Smooth muscle cell (in vitro differentiated cells): ENCODE measurements at regions not wholly inside any gene's neighbourhood (a gene's known extent, or its start where the extent isn't known, plus 50 kb on each side); places are given as distances from the start of the nearest gene placed in this dataset.

Experiments used
- DNase-seq: peaks from one replicate; lab custom pipeline; 2025; ENCODE audit not compliant: unreplicated experiment; lab: John Stamatoyannopoulos, UW
- H2AFZ ChIP-seq: fragments of 200-600 bp; sonication (generic); 2 replicates; pipeline ENCODE4 v1.6.0; 2016; ENCODE audit warnings: antibody characterized with exemption, low read depth, mild to moderate bottlenecking
- H3F3A ChIP-seq: fragments of 200-600 bp; sonication (generic); 2 replicates; pipeline ENCODE4 v1.6.0; 2017; ENCODE audit warnings: antibody characterized with exemption, low read depth
- H3K27ac ChIP-seq: fragments of 200-600 bp; sonication (generic); 2 replicates; pipeline ENCODE4 v1.5.1; 2016; ENCODE audit warnings: low read depth, mild to moderate bottlenecking
- H3K27me3 ChIP-seq: fragments of 200-600 bp; sonication (generic); 2 replicates; pipeline ENCODE4 v1.6.1; 2016; ENCODE audit warnings: low read depth, mild to moderate bottlenecking
- H3K36me3 ChIP-seq: fragments of 200-600 bp; sonication (generic); 2 replicates; pipeline ENCODE4 v1.5.1; 2016; ENCODE audit warnings: low read depth
- H3K4me1 ChIP-seq: fragments of 200-600 bp; sonication (generic); 2 replicates; pipeline ENCODE4 v1.5.1; 2016; ENCODE audit warnings: low read depth
- H3K4me2 ChIP-seq: fragments of 200-600 bp; sonication (generic); 2 replicates; pipeline ENCODE4 v1.6.0; 2016; ENCODE audit warnings: mild to moderate bottlenecking
- H3K4me3 ChIP-seq: fragments of 200-600 bp; sonication (generic); 2 replicates; pipeline ENCODE4 v1.5.1; 2016; ENCODE audit warnings: mild to moderate bottlenecking
- H3K79me2 ChIP-seq: fragments of 200-600 bp; sonication (generic); 2 replicates; pipeline ENCODE4 v1.6.0; 2016; ENCODE audit warnings: low read depth, mild to moderate bottlenecking
- H3K9ac ChIP-seq: fragments of 200-600 bp; sonication (generic); 2 replicates; pipeline ENCODE4 v1.6.0; 2016; ENCODE audit warnings: low read depth
- H3K9me3 ChIP-seq: fragments of 200-600 bp; sonication (generic); replicated peaks from 2 replicates; pipeline ENCODE4 v1.5.1; 2016; ENCODE audit warnings: low read depth
- H4K20me1 ChIP-seq: fragments of 200-600 bp; sonication (generic); 2 replicates; pipeline ENCODE4 v1.6.0; 2016; ENCODE audit warnings: low read depth
- WGBS: methylation state at CpG from one replicate; pipeline ENCODE4 v1.1.7; 2016; ENCODE audit warnings: low lambda C conversion rate; 5-methylcytosine and 5-hydroxymethylcytosine counted together
- TF ChIP-seq, protein P1 (sequence below): fragments of 200-600 bp; sonication (generic); IDR thresholded peaks from 2 replicates; pipeline ENCODE4 v1.5.1; 2017; ENCODE audit warnings: borderline replicate concordance, mild to moderate bottlenecking, antibody characterized with exemption; ENCODE audit not compliant: insufficient read depth, poor library complexity, severe bottlenecking

- 79% methylated on average over 7 of the region's 7 CpGs for WGBS
Measured at GRCh38 chr6:138610816-138611215, 111.5 kb upstream of the NHSL1 start.

DNA sequence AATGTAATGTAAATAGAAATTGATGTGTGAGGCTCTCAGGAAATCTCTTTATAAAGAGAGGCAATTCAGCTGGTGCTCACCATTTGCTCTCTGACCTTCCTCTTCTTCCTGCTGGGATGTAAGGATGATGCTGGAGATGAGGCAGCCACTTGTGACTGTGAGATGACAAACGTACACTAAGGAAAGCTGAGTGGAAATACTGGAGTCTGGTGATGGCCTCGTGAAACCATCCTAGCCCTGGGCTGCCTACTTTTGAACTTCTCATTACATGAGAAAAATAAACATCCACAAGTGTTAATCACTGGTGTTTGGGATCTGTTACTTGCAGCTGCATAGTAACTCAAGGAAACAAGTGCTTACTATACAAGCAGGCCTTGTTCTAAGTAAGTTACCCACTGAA, 114.9 kb upstream of the NHSL1 start:
- Histone ChIP-seq H3K27ac (no peak overlapping the region), H3K9me3 (no peaks in the 10 kb centered on the region), H2AFZ (no peak overlapping the region), H3K4me2 (no peak overlapping the region), H3K36me3 (no peaks in the 10 kb centered on the region), H3K79me2 (peaks cover 33% of the 10 kb centered on the region), H3K4me3 (no peak overlapping the region), H3F3A (no peaks in the 10 kb centered on the region), H4K20me1 (peaks cover 26% of the 10 kb centered on the region), H3K27me3 (no peaks in the 10 kb centered on the region), H3K9ac (no peak overlapping the region), H3K4me1 (no peaks in the 10 kb centered on the region)
- DNase-seq: no peak
- WGBS: 81% methylated on average over 2 of the region's 2 CpGs
- TF ChIP-seq, protein P1, sequence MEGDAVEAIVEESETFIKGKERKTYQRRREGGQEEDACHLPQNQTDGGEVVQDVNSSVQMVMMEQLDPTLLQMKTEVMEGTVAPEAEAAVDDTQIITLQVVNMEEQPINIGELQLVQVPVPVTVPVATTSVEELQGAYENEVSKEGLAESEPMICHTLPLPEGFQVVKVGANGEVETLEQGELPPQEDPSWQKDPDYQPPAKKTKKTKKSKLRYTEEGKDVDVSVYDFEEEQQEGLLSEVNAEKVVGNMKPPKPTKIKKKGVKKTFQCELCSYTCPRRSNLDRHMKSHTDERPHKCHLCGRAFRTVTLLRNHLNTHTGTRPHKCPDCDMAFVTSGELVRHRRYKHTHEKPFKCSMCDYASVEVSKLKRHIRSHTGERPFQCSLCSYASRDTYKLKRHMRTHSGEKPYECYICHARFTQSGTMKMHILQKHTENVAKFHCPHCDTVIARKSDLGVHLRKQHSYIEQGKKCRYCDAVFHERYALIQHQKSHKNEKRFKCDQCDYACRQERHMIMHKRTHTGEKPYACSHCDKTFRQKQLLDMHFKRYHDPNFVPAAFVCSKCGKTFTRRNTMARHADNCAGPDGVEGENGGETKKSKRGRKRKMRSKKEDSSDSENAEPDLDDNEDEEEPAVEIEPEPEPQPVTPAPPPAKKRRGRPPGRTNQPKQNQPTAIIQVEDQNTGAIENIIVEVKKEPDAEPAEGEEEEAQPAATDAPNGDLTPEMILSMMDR: no peak

More at GRCh38 chr6:138610816-138611215, 111.5 kb upstream of the NHSL1 start:
- no peaks in the 10 kb centered on the region for H3F3A ChIP-seq
- no peak overlapping the region for H3K9ac ChIP-seq
- peaks cover 22% of the 10 kb centered on the region for H4K20me1 ChIP-seq
- no peaks in the 10 kb centered on the region for H3K9me3 ChIP-seq
- no peak overlapping the region for H3K4me2 ChIP-seq
- H2AFZ ChIP-seq: no peak overlapping the region
- peaks cover 40% of the 10 kb centered on the region for H3K79me2 ChIP-seq
- no peak overlapping the region for H3K27ac ChIP-seq
- no peaks in the 10 kb centered on the region for H3K4me1 ChIP-seq
- no peaks in the 10 kb centered on the region for H3K36me3 ChIP-seq
- H3K27me3 ChIP-seq: no peaks in the 10 kb centered on the region
- TF ChIP-seq, protein P1: no peak
- H3K4me3 ChIP-seq: no peak overlapping the region
- DNase-seq: no peak

GRCh38 chr6:138618168-138618567, 118.9 kb upstream of the NHSL1 start:
- H2AFZ ChIP-seq: no peak overlapping the region
- no peak for DNase-seq
- no peak overlapping the region for H3K4me3 ChIP-seq
- no peaks in the 10 kb centered on the region for H3K9me3 ChIP-seq
- peaks cover 31% of the 10 kb centered on the region for H3K79me2 ChIP-seq
- TF ChIP-seq, protein P1: no peak
- H3K36me3 ChIP-seq: no peaks in the 10 kb centered on the region
- H4K20me1 ChIP-seq: peaks cover 16% of the 10 kb centered on the region
- no peak overlapping the region for H3K4me2 ChIP-seq
- no peak overlapping the region for H3K27ac ChIP-seq
- no peaks in the 10 kb centered on the region for H3F3A ChIP-seq
- H3K4me1 ChIP-seq: no peaks in the 10 kb centered on the region
- no peaks in the 10 kb centered on the region for H3K27me3 ChIP-seq
- no peak overlapping the region for H3K9ac ChIP-seq
- 81% methylated on average over 3 of the region's 3 CpGs for WGBS

- H3K9me3 ChIP-seq: no peaks in the 10 kb centered on the region
- no peak overlapping the region for H3K27ac ChIP-seq
- TF ChIP-seq, protein P1: no peak
- H3K4me1 ChIP-seq: no peaks in the 10 kb centered on the region
- peaks cover 16% of the 10 kb centered on the region for H4K20me1 ChIP-seq
- H3K36me3 ChIP-seq: no peaks in the 10 kb centered on the region
- no peaks in the 10 kb centered on the region for H3K27me3 ChIP-seq
- no peak overlapping the region for H3K9ac ChIP-seq
- peaks cover 27% of the 10 kb centered on the region for H3K79me2 ChIP-seq
- no peak for DNase-seq
- H3K4me2 ChIP-seq: no peak overlapping the region
- no peak overlapping the region for H2AFZ ChIP-seq
- no peak overlapping the region for H3K4me3 ChIP-seq
- no peaks in the 10 kb centered on the region for H3F3A ChIP-seq
- 91% methylated on average over 3 of the region's 3 CpGs for WGBS
Measured at GRCh38 chr6:138620630-138621029, 121.3 kb upstream of the NHSL1 start.
